Liver (tissue), 8 donors: ENCODE measurements at regions not wholly inside any gene's neighbourhood (a gene's known extent, or its start where the extent isn't known, plus 50 kb on each side); places are given as distances from the start of the nearest gene placed in this dataset.

Source experiments
- DNase-seq: peaks from one replicate; pipeline ENCODE4 v3.0.0-alpha.2; 2017; ENCODE audit warnings: low spot score
- H3K27ac ChIP-seq, 2 donors: one replicate each; pipeline ENCODE4 v1.7.0; 2013; ENCODE audit warnings: inconsistent platforms in 2 of 2, low read length in 2 of 2, control low read depth in 1 of 2, low read depth in 1 of 2, mild to moderate bottlenecking in 1 of 2
- H3K27me3 ChIP-seq, 4 donors: one replicate each; pipeline versions ENCODE4 v1.6.1 to v1.7.0; 2013; ENCODE audit warnings: low read length in 3 of 4, inconsistent platforms in 1 of 4, mild to moderate bottlenecking in 1 of 4, moderate library complexity in 1 of 4; ENCODE audit not compliant: control insufficient read depth in 4 of 4, insufficient read depth in 4 of 4
- H3K36me3 ChIP-seq, 4 donors: one replicate each; pipeline versions ENCODE4 v1.6.1 to v1.7.0; 2013; ENCODE audit warnings: low read length in 3 of 4, mild to moderate bottlenecking in 3 of 4, low read depth in 1 of 4, moderate library complexity in 1 of 4; ENCODE audit not compliant: control insufficient read depth in 4 of 4, insufficient read depth in 3 of 4
- H3K4me1 ChIP-seq, 4 donors: one replicate each; pipeline versions ENCODE4 v1.6.1 to v1.7.0; 2013; ENCODE audit warnings: low read length in 3 of 4, mild to moderate bottlenecking in 3 of 4, moderate library complexity in 1 of 4; ENCODE audit not compliant: control insufficient read depth in 4 of 4, insufficient read depth in 4 of 4
- H3K4me3 ChIP-seq, 3 donors: one replicate each; pipeline versions ENCODE4 v1.6.1 to v1.7.0; 2013; ENCODE audit warnings: low read length in 3 of 3, control low read depth in 1 of 3, low read depth in 1 of 3, mild to moderate bottlenecking in 1 of 3
- H3K9ac ChIP-seq, 2 donors: one replicate each; pipeline ENCODE4 v1.7.0; 2013; ENCODE audit warnings: low read length in 2 of 2, mild to moderate bottlenecking in 2 of 2, moderate library complexity in 2 of 2, control low read depth in 1 of 2, low read depth in 1 of 2
- H3K9me3 ChIP-seq, 4 donors: one replicate each; pipeline versions ENCODE4 v1.6.1 to v1.7.0; 2013; ENCODE audit warnings: low read length in 3 of 4; ENCODE audit not compliant: control insufficient read depth in 4 of 4
- EGR1 ChIP-seq, 2 donors: IDR thresholded peaks; 2 replicates each; pipeline ENCODE4 v1.6.1; 2016 to 2018; ENCODE audit warnings: antibody characterized with exemption in 2 of 2, low read depth in 2 of 2
- FOXA1 ChIP-seq: IDR thresholded peaks from 2 replicates; pipeline ENCODE4 v1.6.1; 2016; ENCODE audit warnings: antibody characterized with exemption
- FOXA2 ChIP-seq: IDR thresholded peaks from 2 replicates; pipeline ENCODE4 v1.6.1; 2016; ENCODE audit warnings: antibody characterized with exemption
- GABPA ChIP-seq, 2 donors: IDR thresholded peaks in 1 of 2; conservative IDR thresholded peaks in 1 of 2; 2 replicates each; pipeline ENCODE4 v1.6.1; 2016; ENCODE audit warnings: antibody characterized with exemption in 2 of 2, mild to moderate bottlenecking in 1 of 2, moderate library complexity in 1 of 2
- HNF4A ChIP-seq, 2 donors: conservative IDR thresholded peaks; 2 replicates each; pipeline ENCODE4 v1.6.1; 2016; ENCODE audit warnings: antibody characterized with exemption in 2 of 2, mild to moderate bottlenecking in 2 of 2
- HNF4G ChIP-seq: IDR thresholded peaks from 2 replicates; pipeline ENCODE4 v1.6.1; 2016; ENCODE audit warnings: antibody characterized with exemption
- JUND ChIP-seq, 2 donors: IDR thresholded peaks; 2 replicates each; pipeline ENCODE4 v1.6.1; 2016; ENCODE audit warnings: antibody characterized with exemption in 2 of 2
- NR2F2 ChIP-seq: IDR thresholded peaks from 2 replicates; pipeline ENCODE4 v1.6.1; 2016; ENCODE audit warnings: antibody characterized with exemption
- RAD21 ChIP-seq, 2 donors: IDR thresholded peaks; 2 replicates each; pipeline ENCODE4 v1.6.1; 2016; ENCODE audit warnings: antibody characterized with exemption in 2 of 2, mild to moderate bottlenecking in 2 of 2
- RXRA ChIP-seq, 2 donors: IDR thresholded peaks; 2 replicates each; pipeline ENCODE4 v1.6.1; 2017 to 2018; ENCODE audit warnings: antibody characterized with exemption in 2 of 2, mild to moderate bottlenecking in 1 of 2
- SP1 ChIP-seq: IDR thresholded peaks from 2 replicates; pipeline ENCODE4 v1.6.1; 2018; ENCODE audit warnings: antibody characterized with exemption, mild to moderate bottlenecking
- TAF1 ChIP-seq: conservative IDR thresholded peaks from 2 replicates; pipeline ENCODE4 v1.6.1; 2016; ENCODE audit warnings: antibody characterized with exemption, mild to moderate bottlenecking
- YY1 ChIP-seq: IDR thresholded peaks from 2 replicates; pipeline ENCODE4 v1.6.1; 2016; ENCODE audit warnings: antibody characterized with exemption, mild to moderate bottlenecking
- WGBS: extraction: QIAGEN DNeasy Blood & Tissue Kit; methylation state at CpG from one replicate; pipeline ENCODE4 v1.1.7; 2013; 5-methylcytosine and 5-hydroxymethylcytosine counted together
- TF ChIP-seq, protein P1 (sequence below): IDR thresholded peaks from 2 replicates; pipeline ENCODE4 v1.6.1; 2016; ENCODE audit warnings: antibody characterized with exemption
- TF ChIP-seq, protein P2 (sequence below): fragments of 150-350 bp; IDR thresholded peaks from 2 replicates; pipeline ENCODE4 v1.5.1; 2017; ENCODE audit warnings: improper control_type of control experiment, low read depth, low read length; ENCODE audit not compliant: missing input control
- TF ChIP-seq, protein P3 (sequence below): IDR thresholded peaks from 2 replicates; pipeline ENCODE4 v1.6.1; 2016; ENCODE audit warnings: antibody characterized with exemption
- TF ChIP-seq, protein P4 (sequence below): IDR thresholded peaks from 2 replicates; pipeline ENCODE4 v1.6.1; 2016; ENCODE audit warnings: antibody characterized with exemption
- TF ChIP-seq, protein P5 (sequence below): IDR thresholded peaks from 2 replicates; pipeline ENCODE4 v1.6.1; 2016; ENCODE audit warnings: antibody characterized with exemption, mild to moderate bottlenecking
- donor health status: healthy.
- donor health status: healthy.
- donor health status: healthy.
- donor health status: healthy.
- donor health status: healthy.

DNA sequence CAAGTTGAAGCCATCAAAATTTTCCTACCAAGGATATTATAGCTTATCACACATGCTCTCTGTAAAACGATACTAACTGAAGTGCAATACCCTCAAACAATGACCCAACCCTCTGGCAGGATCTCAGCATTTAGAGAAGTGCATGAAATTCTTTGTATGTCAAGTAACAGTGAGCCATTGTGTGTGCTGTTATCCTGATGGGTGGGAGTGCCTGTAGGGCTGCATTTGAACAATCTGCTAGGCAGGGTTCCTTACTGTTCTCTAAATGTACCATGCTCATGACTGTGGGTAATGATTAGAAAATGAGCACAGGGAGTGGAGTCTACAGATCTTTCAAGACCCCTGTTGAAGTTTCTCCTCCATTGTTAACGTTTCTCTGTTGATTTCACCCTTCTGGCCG is 398.1 kb downstream of the NSUN3 start:
- H3K27me3 ChIP-seq, result no peaks in the 10 kb centered on the region
- 74% methylated on average over 3 of the region's 3 CpGs for WGBS
- no peaks in the 10 kb centered on the region for H3K9me3 ChIP-seq
- H3K9ac ChIP-seq, result no peak overlapping the region
- H3K4me1 ChIP-seq, result no peaks in the 10 kb centered on the region
- DNase-seq, result no peak
- no peak overlapping the region for H3K4me3 ChIP-seq
- TF ChIP-seq GABPA (IDR thresholded peaks at IDR 0.05 in 1 of 2, conservative IDR thresholded peaks at IDR 0.05 in 1 of 2), result no peak
- TF ChIP-seq TAF1, result no peak
- TF ChIP-seq JUND (IDR thresholded peaks at IDR 0.05), result no peak
- H3K36me3 ChIP-seq, result no peaks in the 10 kb centered on the region
- no peak overlapping the region for H3K27ac ChIP-seq

DNA sequence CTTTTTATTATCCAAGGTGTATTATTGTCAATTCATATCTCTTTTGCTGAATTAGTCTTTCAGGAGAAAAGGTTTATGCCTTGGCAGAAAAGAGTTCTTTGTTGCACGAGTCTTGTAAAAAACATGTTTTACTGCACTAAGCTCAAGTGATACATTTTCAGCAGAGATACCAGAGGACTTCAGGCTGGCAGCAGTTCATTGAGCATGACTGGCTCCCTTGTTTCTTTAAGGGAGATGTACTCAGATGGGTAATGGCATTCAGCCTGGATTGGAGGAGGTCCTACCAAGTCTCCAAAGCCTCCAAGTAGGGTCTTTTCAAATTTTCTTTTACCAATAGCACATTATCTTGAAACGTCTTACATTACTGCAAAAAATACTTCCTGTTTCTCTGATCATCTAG is 400.1 kb downstream of the NSUN3 start:
- 55% methylated on average over 2 of the region's 2 CpGs for WGBS

More for the DNA sequence above, 400.1 kb downstream of the NSUN3 start:
- H3K9me3 ChIP-seq, result no peaks in the 10 kb centered on the region
- H3K36me3 ChIP-seq, result no peaks in the 10 kb centered on the region
- no peak overlapping the region for H3K4me3 ChIP-seq
- DNase-seq, result no peak
- no peak overlapping the region for H3K27ac ChIP-seq
- no peak overlapping the region for H3K9ac ChIP-seq
- H3K4me1 ChIP-seq, result no peaks in the 10 kb centered on the region
- no peaks in the 10 kb centered on the region for H3K27me3 ChIP-seq
- TF ChIP-seq, protein P1, sequence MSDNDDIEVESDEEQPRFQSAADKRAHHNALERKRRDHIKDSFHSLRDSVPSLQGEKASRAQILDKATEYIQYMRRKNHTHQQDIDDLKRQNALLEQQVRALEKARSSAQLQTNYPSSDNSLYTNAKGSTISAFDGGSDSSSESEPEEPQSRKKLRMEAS, result no peak
- TF ChIP-seq HNF4G, result no peak
- TF ChIP-seq SP1, result no peak
- no peak for TF ChIP-seq HNF4A (conservative IDR thresholded peaks at IDR 0.05)
- TF ChIP-seq, protein P2, sequence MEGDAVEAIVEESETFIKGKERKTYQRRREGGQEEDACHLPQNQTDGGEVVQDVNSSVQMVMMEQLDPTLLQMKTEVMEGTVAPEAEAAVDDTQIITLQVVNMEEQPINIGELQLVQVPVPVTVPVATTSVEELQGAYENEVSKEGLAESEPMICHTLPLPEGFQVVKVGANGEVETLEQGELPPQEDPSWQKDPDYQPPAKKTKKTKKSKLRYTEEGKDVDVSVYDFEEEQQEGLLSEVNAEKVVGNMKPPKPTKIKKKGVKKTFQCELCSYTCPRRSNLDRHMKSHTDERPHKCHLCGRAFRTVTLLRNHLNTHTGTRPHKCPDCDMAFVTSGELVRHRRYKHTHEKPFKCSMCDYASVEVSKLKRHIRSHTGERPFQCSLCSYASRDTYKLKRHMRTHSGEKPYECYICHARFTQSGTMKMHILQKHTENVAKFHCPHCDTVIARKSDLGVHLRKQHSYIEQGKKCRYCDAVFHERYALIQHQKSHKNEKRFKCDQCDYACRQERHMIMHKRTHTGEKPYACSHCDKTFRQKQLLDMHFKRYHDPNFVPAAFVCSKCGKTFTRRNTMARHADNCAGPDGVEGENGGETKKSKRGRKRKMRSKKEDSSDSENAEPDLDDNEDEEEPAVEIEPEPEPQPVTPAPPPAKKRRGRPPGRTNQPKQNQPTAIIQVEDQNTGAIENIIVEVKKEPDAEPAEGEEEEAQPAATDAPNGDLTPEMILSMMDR, result no peak
- no peak for TF ChIP-seq NR2F2
- no peak for TF ChIP-seq JUND (IDR thresholded peaks at IDR 0.05)
- TF ChIP-seq, protein P3, sequence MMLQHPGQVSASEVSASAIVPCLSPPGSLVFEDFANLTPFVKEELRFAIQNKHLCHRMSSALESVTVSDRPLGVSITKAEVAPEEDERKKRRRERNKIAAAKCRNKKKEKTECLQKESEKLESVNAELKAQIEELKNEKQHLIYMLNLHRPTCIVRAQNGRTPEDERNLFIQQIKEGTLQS, result no peak
- TF ChIP-seq FOXA1, result no peak
- TF ChIP-seq RXRA (IDR thresholded peaks at IDR 0.05), result no peak
- TF ChIP-seq TAF1, result no peak
- TF ChIP-seq RAD21 (IDR thresholded peaks at IDR 0.05), result no peak
- TF ChIP-seq, protein P4, sequence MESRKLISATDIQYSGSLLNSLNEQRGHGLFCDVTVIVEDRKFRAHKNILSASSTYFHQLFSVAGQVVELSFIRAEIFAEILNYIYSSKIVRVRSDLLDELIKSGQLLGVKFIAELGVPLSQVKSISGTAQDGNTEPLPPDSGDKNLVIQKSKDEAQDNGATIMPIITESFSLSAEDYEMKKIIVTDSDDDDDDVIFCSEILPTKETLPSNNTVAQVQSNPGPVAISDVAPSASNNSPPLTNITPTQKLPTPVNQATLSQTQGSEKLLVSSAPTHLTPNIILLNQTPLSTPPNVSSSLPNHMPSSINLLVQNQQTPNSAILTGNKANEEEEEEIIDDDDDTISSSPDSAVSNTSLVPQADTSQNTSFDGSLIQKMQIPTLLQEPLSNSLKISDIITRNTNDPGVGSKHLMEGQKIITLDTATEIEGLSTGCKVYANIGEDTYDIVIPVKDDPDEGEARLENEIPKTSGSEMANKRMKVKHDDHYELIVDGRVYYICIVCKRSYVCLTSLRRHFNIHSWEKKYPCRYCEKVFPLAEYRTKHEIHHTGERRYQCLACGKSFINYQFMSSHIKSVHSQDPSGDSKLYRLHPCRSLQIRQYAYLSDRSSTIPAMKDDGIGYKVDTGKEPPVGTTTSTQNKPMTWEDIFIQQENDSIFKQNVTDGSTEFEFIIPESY, result no peak
- TF ChIP-seq GABPA (IDR thresholded peaks at IDR 0.05 in 1 of 2, conservative IDR thresholded peaks at IDR 0.05 in 1 of 2), result no peak
- no peak for TF ChIP-seq FOXA2
- TF ChIP-seq, protein P5, sequence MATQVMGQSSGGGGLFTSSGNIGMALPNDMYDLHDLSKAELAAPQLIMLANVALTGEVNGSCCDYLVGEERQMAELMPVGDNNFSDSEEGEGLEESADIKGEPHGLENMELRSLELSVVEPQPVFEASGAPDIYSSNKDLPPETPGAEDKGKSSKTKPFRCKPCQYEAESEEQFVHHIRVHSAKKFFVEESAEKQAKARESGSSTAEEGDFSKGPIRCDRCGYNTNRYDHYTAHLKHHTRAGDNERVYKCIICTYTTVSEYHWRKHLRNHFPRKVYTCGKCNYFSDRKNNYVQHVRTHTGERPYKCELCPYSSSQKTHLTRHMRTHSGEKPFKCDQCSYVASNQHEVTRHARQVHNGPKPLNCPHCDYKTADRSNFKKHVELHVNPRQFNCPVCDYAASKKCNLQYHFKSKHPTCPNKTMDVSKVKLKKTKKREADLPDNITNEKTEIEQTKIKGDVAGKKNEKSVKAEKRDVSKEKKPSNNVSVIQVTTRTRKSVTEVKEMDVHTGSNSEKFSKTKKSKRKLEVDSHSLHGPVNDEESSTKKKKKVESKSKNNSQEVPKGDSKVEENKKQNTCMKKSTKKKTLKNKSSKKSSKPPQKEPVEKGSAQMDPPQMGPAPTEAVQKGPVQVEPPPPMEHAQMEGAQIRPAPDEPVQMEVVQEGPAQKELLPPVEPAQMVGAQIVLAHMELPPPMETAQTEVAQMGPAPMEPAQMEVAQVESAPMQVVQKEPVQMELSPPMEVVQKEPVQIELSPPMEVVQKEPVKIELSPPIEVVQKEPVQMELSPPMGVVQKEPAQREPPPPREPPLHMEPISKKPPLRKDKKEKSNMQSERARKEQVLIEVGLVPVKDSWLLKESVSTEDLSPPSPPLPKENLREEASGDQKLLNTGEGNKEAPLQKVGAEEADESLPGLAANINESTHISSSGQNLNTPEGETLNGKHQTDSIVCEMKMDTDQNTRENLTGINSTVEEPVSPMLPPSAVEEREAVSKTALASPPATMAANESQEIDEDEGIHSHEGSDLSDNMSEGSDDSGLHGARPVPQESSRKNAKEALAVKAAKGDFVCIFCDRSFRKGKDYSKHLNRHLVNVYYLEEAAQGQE, result no peak
- no peak for TF ChIP-seq EGR1 (IDR thresholded peaks at IDR 0.05; ENCODE audit: low read depth in 2 of 2)
- no peak for TF ChIP-seq YY1
